HG03575 (cell line): ENCODE measurements at regions not wholly inside any gene's neighbourhood (a gene's known extent, or its start where the extent isn't known, plus 50 kb on each side); places are given as distances from the start of the nearest gene placed in this dataset.

Experiments
- ATAC-seq: cut with Tn5 transposase; IDR thresholded peaks from one replicate; pipeline ENCODE4 v1.9.1; 2021; ENCODE audit not compliant: unreplicated experiment, insufficient number of reproducible peaks, low FRiP score; ENCODE audit errors: extremely low read depth

- ATAC-seq = no peak
Observed at GRCh38 chr18:34651586-34652369, 58.3 kb upstream of the DTNA start.

- no peak for ATAC-seq
Observed at GRCh38 chr18:34655131-34655530, 55.0 kb upstream of the DTNA start.

GRCh38 chr18:34657860-34658500, 52.1 kb upstream of the DTNA start:
- no peak for ATAC-seq

DNA sequence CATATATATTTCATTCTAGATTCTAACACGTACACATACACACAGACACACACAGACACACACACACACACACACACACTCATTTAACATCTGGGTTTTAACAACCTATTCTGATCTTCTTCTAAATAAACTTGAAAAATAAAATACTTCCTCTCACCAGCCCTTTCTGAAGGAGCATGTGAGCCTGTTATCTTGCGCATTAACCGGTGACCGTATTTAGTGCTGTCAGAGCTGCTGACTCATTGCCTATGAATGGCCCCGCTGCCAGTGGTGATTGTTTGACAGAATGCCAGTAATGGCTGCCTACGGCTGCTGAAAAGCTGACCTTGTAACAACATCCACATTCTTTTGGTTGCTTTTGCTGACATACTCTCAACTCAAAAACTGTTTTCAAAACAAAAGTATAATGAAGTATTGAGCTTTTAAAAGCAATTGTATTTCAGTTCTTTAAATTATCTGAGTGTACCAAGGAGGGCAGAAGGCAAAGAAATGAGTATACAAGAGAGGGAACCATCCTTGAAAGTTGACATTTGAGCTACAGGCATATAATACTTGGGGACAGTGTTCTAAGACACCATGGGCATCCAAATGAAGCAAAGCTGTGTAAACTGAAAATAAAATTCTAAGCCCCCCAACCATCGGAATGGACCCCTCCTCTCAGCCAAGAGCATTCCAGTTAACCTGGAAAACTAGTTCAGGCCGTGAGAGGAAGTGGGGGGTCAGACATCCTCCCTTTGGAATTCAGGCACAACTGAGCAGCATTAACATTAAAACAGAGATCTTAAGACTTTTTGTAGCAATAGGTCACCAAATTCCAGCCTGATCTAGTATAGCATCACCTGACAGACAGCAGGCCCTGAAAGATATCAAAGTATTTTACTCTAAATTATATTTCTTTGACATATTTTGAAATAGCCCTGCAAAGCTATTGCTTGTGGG, 50.2 kb upstream of the DTNA start:
- ATAC-seq = no peak
